NT2/D1 (cell line): ENCODE measurements at regions not wholly inside any gene's neighbourhood (a gene's known extent, or its start where the extent isn't known, plus 50 kb on each side); places are given as distances from the start of the nearest gene placed in this dataset.
"Not testable (repeated sequence)": the region's sequence is repeated elsewhere in the genome, so short reads cannot be mapped to it uniquely, and the experiment has no call there.

Experiments
- DNase-seq: peaks from one replicate; pipeline ENCODE4 v3.0.0-alpha.2; 2011; ENCODE audit warnings: low read depth, low spot score
- H3K27me3 ChIP-seq: 2 replicates; pipeline ENCODE4 v1.6.0; 2011; ENCODE audit warnings: mild to moderate bottlenecking; ENCODE audit not compliant: insufficient read length, insufficient read depth
- H3K36me3 ChIP-seq: 2 replicates; pipeline ENCODE4 v1.6.1; 2011; ENCODE audit warnings: mild to moderate bottlenecking, low read length, mixed read lengths; ENCODE audit not compliant: insufficient read depth, insufficient read length
- H3K4me1 ChIP-seq: 2 replicates; pipeline ENCODE4 v1.5.1; 2011; ENCODE audit not compliant: insufficient read depth, insufficient read length
- H3K4me3 ChIP-seq: 2 replicates; pipeline ENCODE4 v1.5.1; 2011; ENCODE audit warnings: low read depth; ENCODE audit not compliant: insufficient read length
- H3K9ac ChIP-seq: 2 replicates; pipeline ENCODE4 v1.6.0; 2011; ENCODE audit warnings: low read depth; ENCODE audit not compliant: insufficient read length
- H3K9me3 ChIP-seq: 2 replicates; pipeline ENCODE4 v1.5.1; 2011; ENCODE audit warnings: mild to moderate bottlenecking, low read length; ENCODE audit not compliant: insufficient read depth
- SUZ12 ChIP-seq: IDR thresholded peaks from 2 replicates; pipeline ENCODE4 v1.6.1; 2011; ENCODE audit not compliant: insufficient read length, insufficient read depth; ENCODE audit errors: extremely low read depth
- YY1 ChIP-seq: IDR thresholded peaks from 2 replicates; pipeline ENCODE4 v1.6.1; 2011; ENCODE audit not compliant: insufficient read length, insufficient read depth
- ZNF274 ChIP-seq: IDR thresholded peaks from 2 replicates; pipeline ENCODE4 v1.6.1; 2011; ENCODE audit warnings: mild to moderate bottlenecking, low read depth, low read length

- Histone ChIP-seq H3K9ac (no peak overlapping the region), H3K4me1 (no peaks in the 10 kb centered on the region)
Measured at GRCh38 chr3:56939834-56940233, 120.6 kb upstream of the SPATA12 start.

GRCh38 chr3:56938530-56938929 is 121.9 kb upstream of the SPATA12 start:
- TF ChIP-seq SUZ12, result no peak
- DNase-seq, result no peak
- H3K9me3 ChIP-seq, result peaks cover 10% of the 10 kb centered on the region; the same call in 1 of the 2 replicates
- no peaks in the 10 kb centered on the region for H3K4me1 ChIP-seq
- no peak overlapping the region for H3K9ac ChIP-seq
- no peak overlapping the region for H3K4me3 ChIP-seq
- H3K36me3 ChIP-seq, result no peaks in the 10 kb centered on the region
- H3K27me3 ChIP-seq, result no peaks in the 10 kb centered on the region

More at GRCh38 chr3:56939834-56940233, 120.6 kb upstream of the SPATA12 start:
- Histone ChIP-seq H3K36me3 (no peaks in the 10 kb centered on the region), H3K4me3 (no peak overlapping the region), H3K27me3 (no peaks in the 10 kb centered on the region), H3K9me3 (peaks cover 8% of the 10 kb centered on the region; the same call in 1 of the 2 replicates)
- DNase-seq, result no peak
- no peak for TF ChIP-seq SUZ12
- no peak for TF ChIP-seq YY1
- TF ChIP-seq ZNF274, result no peak

- TF ChIP-seq YY1, result no peak
- TF ChIP-seq ZNF274, result no peak
- no peak for TF ChIP-seq SUZ12
- peaks cover 13% of the 10 kb centered on the region; the same call in 1 of the 2 replicates for H3K9me3 ChIP-seq
- H3K4me1 ChIP-seq, result no peaks in the 10 kb centered on the region
- no peak overlapping the region for H3K4me3 ChIP-seq
- H3K27me3 ChIP-seq, result no peaks in the 10 kb centered on the region
- H3K9ac ChIP-seq, result no peak overlapping the region
- no peak for DNase-seq
- H3K36me3 ChIP-seq, result no peaks in the 10 kb centered on the region
Measured at GRCh38 chr3:56937580-56937979, 122.9 kb upstream of the SPATA12 start.

- TF ChIP-seq ZNF274 (no peak), YY1 (no peak), SUZ12 (no peak)
- Histone ChIP-seq H3K36me3 (no peaks in the 10 kb centered on the region), H3K4me1 (no peaks in the 10 kb centered on the region), H3K27me3 (no peaks in the 10 kb centered on the region), H3K4me3 (no peak overlapping the region), H3K9me3 (peaks cover 13% of the 10 kb centered on the region; the same call in 1 of the 2 replicates), H3K9ac (no peak overlapping the region)
- no peak for DNase-seq
Measured at GRCh38 chr3:56935811-56936210, 124.7 kb upstream of the SPATA12 start.

- not testable (repeated sequence) for H3K27me3 ChIP-seq, H3K36me3 ChIP-seq, H3K9ac ChIP-seq, DNase-seq, H3K4me1 ChIP-seq, H3K4me3 ChIP-seq
- H3K9me3 ChIP-seq, result peaks cover 13% of the 10 kb centered on the region; the same call in 1 of the 2 replicates
Measured at GRCh38 chr3:56934481-56934880, 126.0 kb upstream of the SPATA12 start.

- H3K9me3 ChIP-seq, result peaks cover 13% of the 10 kb centered on the region; the same call in 1 of the 2 replicates
- H3K9ac ChIP-seq, result no peak overlapping the region
- DNase-seq, result no peak
- no peak overlapping the region for H3K4me3 ChIP-seq
- H3K36me3 ChIP-seq, result no peaks in the 10 kb centered on the region
- TF ChIP-seq ZNF274 (no peak), YY1 (no peak), SUZ12 (no peak)
- H3K27me3 ChIP-seq, result no peaks in the 10 kb centered on the region
- H3K4me1 ChIP-seq, result no peaks in the 10 kb centered on the region
Measured at GRCh38 chr3:56933803-56934202, 126.7 kb upstream of the SPATA12 start.

GRCh38 chr3:56932866-56933265 is 127.6 kb upstream of the SPATA12 start:
- H3K27me3 ChIP-seq, result no peaks in the 10 kb centered on the region
- TF ChIP-seq YY1 (no peak), ZNF274 (no peak), SUZ12 (no peak)
- no peaks in the 10 kb centered on the region for H3K36me3 ChIP-seq
- H3K4me3 ChIP-seq, result no peak overlapping the region
- DNase-seq, result no peak
- H3K9me3 ChIP-seq, result peaks cover 13% of the 10 kb centered on the region; the same call in 1 of the 2 replicates
- no peaks in the 10 kb centered on the region for H3K4me1 ChIP-seq
- H3K9ac ChIP-seq, result no peak overlapping the region

GRCh38 chr3:56931836-56932235 is 128.6 kb upstream of the SPATA12 start:
- H3K27me3 ChIP-seq, result no peaks in the 10 kb centered on the region
- no peak for DNase-seq
- no peak for TF ChIP-seq ZNF274
- TF ChIP-seq SUZ12, result no peak
- TF ChIP-seq YY1, result no peak
- H3K9ac ChIP-seq, result no peak overlapping the region
- no peaks in the 10 kb centered on the region for H3K36me3 ChIP-seq
- H3K9me3 ChIP-seq, result peaks cover 13% of the 10 kb centered on the region; the same call in 1 of the 2 replicates
- no peaks in the 10 kb centered on the region for H3K4me1 ChIP-seq
- H3K4me3 ChIP-seq, result no peak overlapping the region
